Activated CD8-positive, alpha-beta T cell treated with anti-CD3 and anti-CD28 coated beads for 36 hours (primary cell): ENCODE measurements at regions not wholly inside any gene's neighbourhood (a gene's known extent, or its start where the extent isn't known, plus 50 kb on each side); places are given as distances from the start of the nearest gene placed in this dataset.
"Not testable (repeated sequence)": the region's sequence is repeated elsewhere in the genome, so short reads cannot be mapped to it uniquely, and the experiment has no call there.

Experiments used
- ATAC-seq: fragments of 200-7000 bp; cut with Tn5 transposase; one replicate; pipeline ENCODE4 v1.10.0; 2021; ENCODE audit warnings: mild to moderate bottlenecking, moderate library complexity
- CTCF ChIA-PET: fragments of 350-600 bp; sonication (Branson Sonifier 250); formaldehyde crosslinking; loops from one replicate; lab custom pipeline; 2021; ENCODE audit warnings: antibody characterized with exemption; lab: Charles Lee
- POLR2A ChIA-PET: fragments of 350-600 bp; sonication (Branson Sonifier 250); formaldehyde crosslinking; loops from one replicate; lab custom pipeline; 2021; ENCODE audit warnings: antibody characterized with exemption; lab: Charles Lee
- DNase-seq: peaks from one replicate; pipeline ENCODE4 v3.0.0-alpha.2; 2020
- H3K27ac Mint-ChIP-seq: one replicate; pipeline ENCODE4 v1.8.0; 2021; ENCODE audit warnings: mild to moderate bottlenecking, mixed read lengths
- H3K27me3 Mint-ChIP-seq: one replicate; pipeline ENCODE4 v1.8.0; 2021; ENCODE audit warnings: mixed read lengths
- H3K36me3 Mint-ChIP-seq: one replicate; pipeline ENCODE4 v1.8.0; 2021; ENCODE audit warnings: low read depth, mixed read lengths
- H3K4me1 Mint-ChIP-seq: one replicate; pipeline ENCODE4 v1.8.0; 2021; ENCODE audit warnings: low read depth, mixed read lengths
- H3K4me3 Mint-ChIP-seq: one replicate; pipeline ENCODE4 v1.8.0; 2021; ENCODE audit warnings: mild to moderate bottlenecking, moderate library complexity, mixed read lengths
- H3K9me3 Mint-ChIP-seq: one replicate; pipeline ENCODE4 v1.8.0; 2021; ENCODE audit warnings: mixed read lengths
- CTCF ChIP-seq: fragments of 200-600 bp; IDR thresholded peaks from one replicate; pipeline ENCODE4 v1.8.0; 2022; ENCODE audit warnings: antibody characterized with exemption, mild to moderate bottlenecking
- intact Hi-C: fragments of 100-400 bp; cut with micrococcal nuclease; formaldehyde crosslinking; loops from one replicate; pipeline ENCODE4 v1.10.0; 2022

GRCh38 chr5:74442466-74442865 lies 198.1 kb downstream of the ENC1 start:
- ChIA-PET POLR2A (no interaction called here), CTCF (interaction anchor here (1.7 kb wide), 1 partner anchor 9 kb away, joined by 4 read pairs; no protein-coding TSS in a partner anchor)
- TF ChIP-seq CTCF: no peak
- H3K27ac Mint-ChIP-seq: no peak overlapping the region
- intact Hi-C loops: no loop called here
- peaks cover 3% of the 10 kb centered on the region for H3K27me3 Mint-ChIP-seq
- no peaks in the 10 kb centered on the region for H3K4me1 Mint-ChIP-seq
- ATAC-seq (no peak), DNase-seq (no peak)
- H3K9me3 Mint-ChIP-seq: no peaks in the 10 kb centered on the region
- H3K36me3 Mint-ChIP-seq: no peaks in the 10 kb centered on the region
- no peak overlapping the region for H3K4me3 Mint-ChIP-seq

- H3K27me3 Mint-ChIP-seq: peaks cover 3% of the 10 kb centered on the region
- ATAC-seq (no peak), DNase-seq (no peak)
- ChIA-PET CTCF (interaction anchor here (1.7 kb wide), 1 partner anchor 8 kb away, joined by 4 read pairs; no protein-coding TSS in a partner anchor), POLR2A (no interaction called here)
- H3K27ac Mint-ChIP-seq: no peak overlapping the region
- H3K9me3 Mint-ChIP-seq: no peaks in the 10 kb centered on the region
- intact Hi-C loops: no loop called here
- no peak for TF ChIP-seq CTCF
- H3K36me3 Mint-ChIP-seq: no peaks in the 10 kb centered on the region
- no peaks in the 10 kb centered on the region for H3K4me1 Mint-ChIP-seq
- no peak overlapping the region for H3K4me3 Mint-ChIP-seq
Observed at GRCh38 chr5:74441616-74442015, 198.9 kb downstream of the ENC1 start.

- no peaks in the 10 kb centered on the region for H3K4me1 Mint-ChIP-seq
- H3K9me3 Mint-ChIP-seq: no peaks in the 10 kb centered on the region
- no peak for TF ChIP-seq CTCF
- H3K27me3 Mint-ChIP-seq: peaks cover 3% of the 10 kb centered on the region
- ChIA-PET POLR2A (no interaction called here), CTCF (no interaction called here)
- intact Hi-C loops: no loop called here
- ATAC-seq (no peak), DNase-seq (no peak)
- no peaks in the 10 kb centered on the region for H3K36me3 Mint-ChIP-seq
- H3K27ac Mint-ChIP-seq: no peak overlapping the region
- no peak overlapping the region for H3K4me3 Mint-ChIP-seq
Observed at GRCh38 chr5:74440341-74440740, 200.2 kb downstream of the ENC1 start.

- H3K4me3 Mint-ChIP-seq, ATAC-seq, H3K9me3 Mint-ChIP-seq, H3K27ac Mint-ChIP-seq, DNase-seq, H3K4me1 Mint-ChIP-seq, H3K36me3 Mint-ChIP-seq, POLR2A ChIA-PET, intact Hi-C loops, CTCF ChIA-PET, H3K27me3 Mint-ChIP-seq: not testable (repeated sequence)
Observed at GRCh38 chr5:74437870-74438269, 202.7 kb downstream of the ENC1 start.

- TF ChIP-seq CTCF: no peak
- Mint-ChIP-seq H3K27me3 (peaks cover 11% of the 10 kb centered on the region), H3K4me1 (no peaks in the 10 kb centered on the region), H3K4me3 (no peak overlapping the region), H3K27ac (no peak overlapping the region), H3K36me3 (no peaks in the 10 kb centered on the region), H3K9me3 (no peaks in the 10 kb centered on the region)
- ATAC-seq (no peak), DNase-seq (no peak)
- intact Hi-C loops: no loop called here
- CTCF ChIA-PET: interaction anchor here (1.1 kb wide), 1 partner anchor 8 kb away, joined by 4 read pairs; no protein-coding TSS in a partner anchor
- POLR2A ChIA-PET: no interaction called here
Observed at GRCh38 chr5:74433896-74434829, 206.4 kb downstream of the ENC1 start.
